Thyroid gland (tissue), 4 donors: ENCODE measurements at regions not wholly inside any gene's neighbourhood (a gene's known extent, or its start where the extent isn't known, plus 50 kb on each side); places are given as distances from the start of the nearest gene placed in this dataset.

Experiments used
- CTCF ChIP-seq, 6 experiments: fragments of 200-600 bp in 3 of 6; fragments of 450-650 bp in 3 of 6; sonication (generic) in 3 of 6; IDR thresholded peaks; one replicate each; pipeline ENCODE4 v1.5.1; 2016 to 2019; ENCODE audit warnings: antibody characterized with exemption in 6 of 6, mild to moderate bottlenecking in 2 of 6, inconsistent platforms in 1 of 6, moderate library complexity in 1 of 6
- POLR2A ChIP-seq, 2 donors: fragments of 450-650 bp; IDR thresholded peaks; one replicate each; pipeline ENCODE4 v1.6.1; 2017; ENCODE audit warnings: antibody characterized with exemption in 2 of 2, mild to moderate bottlenecking in 2 of 2, moderate library complexity in 1 of 2

DNA sequence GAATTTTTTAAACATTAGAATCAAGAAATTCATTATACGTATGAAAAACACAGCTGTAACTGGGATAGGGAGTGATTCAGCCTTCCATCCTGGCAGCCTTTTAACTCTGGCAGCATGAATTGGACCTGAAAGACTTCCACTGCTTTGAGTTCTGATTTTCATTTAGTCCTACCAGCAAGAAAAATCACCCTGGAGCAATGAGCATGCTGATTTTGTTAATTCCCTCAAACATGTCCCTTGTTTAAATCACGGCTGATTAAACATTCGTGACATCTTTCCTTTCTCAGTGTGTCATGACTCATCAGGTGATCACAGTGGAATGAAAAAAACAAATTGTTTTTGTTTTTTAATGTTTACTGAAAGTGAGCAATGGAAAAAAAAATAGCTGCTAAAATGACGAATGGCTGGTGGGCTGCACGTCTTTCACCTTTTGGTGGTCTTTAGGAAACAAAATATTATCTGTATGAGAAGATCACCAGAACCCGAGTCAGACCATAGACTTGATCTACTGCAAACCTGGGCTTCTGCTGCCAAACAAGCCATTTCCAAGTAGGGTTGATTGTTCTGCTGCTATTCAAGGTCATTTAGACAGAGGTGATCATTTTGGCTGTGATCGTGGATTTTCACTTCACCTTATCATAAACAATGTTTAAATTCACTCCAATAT lies 67.0 kb upstream of the CAND1 start:
- TF ChIP-seq CTCF (IDR thresholded peaks at IDR 0.05) = no peak
- TF ChIP-seq POLR2A (IDR thresholded peaks at IDR 0.05) = no peak
